Mesenchymal stem cell (in vitro differentiated cells and primary cell): ENCODE measurements at regions not wholly inside any gene's neighbourhood (a gene's known extent, or its start where the extent isn't known, plus 50 kb on each side); places are given as distances from the start of the nearest gene placed in this dataset.

Experiments used
- DNase-seq: peaks from one replicate; pipeline ENCODE4 v3.0.0-alpha.2; 2013
- H2AFZ ChIP-seq: one replicate; pipeline ENCODE4 v1.6.1; 2013; ENCODE audit warnings: low read depth, mild to moderate bottlenecking, control low read depth, inconsistent platforms, low read length, moderate library complexity
- H2AK5ac ChIP-seq: 2 replicates; pipeline ENCODE4 v1.6.1; 2013; ENCODE audit warnings: low read length, moderate library complexity, mild to moderate bottlenecking, inconsistent platforms; ENCODE audit not compliant: severe bottlenecking
- H2BK120ac ChIP-seq: one replicate; pipeline ENCODE4 v1.6.1; 2013; ENCODE audit warnings: low read depth, mild to moderate bottlenecking, inconsistent platforms, low read length, moderate library complexity
- H2BK12ac ChIP-seq, 2 experiments: one replicate each; pipeline ENCODE4 v1.6.1; 2013; ENCODE audit warnings: inconsistent platforms in 2 of 2, low read length in 2 of 2, mild to moderate bottlenecking in 2 of 2, moderate library complexity in 2 of 2, control low read depth in 1 of 2
- H2BK15ac ChIP-seq: one replicate; pipeline ENCODE4 v1.6.1; 2013; ENCODE audit warnings: mild to moderate bottlenecking, low read depth, inconsistent platforms; ENCODE audit not compliant: poor library complexity, severe bottlenecking
- H2BK5ac ChIP-seq: 2 replicates; pipeline ENCODE4 v1.6.1; 2013; ENCODE audit warnings: low read depth, mild to moderate bottlenecking, low read length, control low read depth, inconsistent platforms; ENCODE audit not compliant: poor library complexity, severe bottlenecking
- H3K14ac ChIP-seq, 2 experiments: one replicate each; pipeline ENCODE4 v1.6.1; 2013; ENCODE audit warnings: inconsistent platforms in 2 of 2, low read length in 2 of 2, control low read depth in 1 of 2, mild to moderate bottlenecking in 1 of 2, moderate library complexity in 1 of 2
- H3K18ac ChIP-seq, 2 experiments: one replicate each; pipeline ENCODE4 v1.6.1; 2013; ENCODE audit warnings: inconsistent platforms in 2 of 2, low read length in 2 of 2, control low read depth in 1 of 2, low read depth in 1 of 2, mild to moderate bottlenecking in 1 of 2
- H3K23ac ChIP-seq, 2 experiments: one replicate each; pipeline ENCODE4 v1.6.1; 2013; ENCODE audit warnings: inconsistent platforms in 2 of 2, low read length in 2 of 2, mild to moderate bottlenecking in 2 of 2, moderate library complexity in 2 of 2, control low read depth in 1 of 2
- H3K27ac ChIP-seq: 2 replicates; pipeline ENCODE4 v1.5.1; 2013; ENCODE audit warnings: mild to moderate bottlenecking, moderate library complexity, low read length, control low read depth, inconsistent platforms; ENCODE audit not compliant: poor library complexity, severe bottlenecking
- H3K27me3 ChIP-seq, 2 experiments: 2 replicates each; pipeline versions ENCODE4 v1.6.1 to v1.7.0; 2013; ENCODE audit warnings: low read length in 2 of 2, mild to moderate bottlenecking in 2 of 2, moderate library complexity in 2 of 2, control low read depth in 1 of 2, inconsistent platforms in 1 of 2; ENCODE audit not compliant: control insufficient read depth in 1 of 2, insufficient read depth in 1 of 2
- H3K36me3 ChIP-seq, 2 experiments: 2 replicates each; pipeline versions ENCODE4 v1.6.1 to v1.7.0; 2013; ENCODE audit warnings: low read length in 2 of 2, control low read depth in 1 of 2, inconsistent platforms in 1 of 2, low read depth in 1 of 2, mild to moderate bottlenecking in 1 of 2; ENCODE audit not compliant: insufficient read depth in 2 of 2, control insufficient read depth in 1 of 2
- H3K4ac ChIP-seq, 2 experiments: one replicate each; pipeline ENCODE4 v1.6.1; 2013; ENCODE audit warnings: inconsistent platforms in 2 of 2, low read length in 2 of 2, mild to moderate bottlenecking in 2 of 2, moderate library complexity in 2 of 2, control low read depth in 1 of 2, low read depth in 1 of 2
- H3K4me1 ChIP-seq: 2 replicates; pipeline ENCODE4 v1.6.1; 2013; ENCODE audit warnings: low read depth, low read length, control low read depth; ENCODE audit not compliant: control insufficient read depth, insufficient read depth
- H3K4me2 ChIP-seq: 2 replicates; pipeline ENCODE4 v1.6.1; 2013; ENCODE audit warnings: low read length, mild to moderate bottlenecking, inconsistent platforms; ENCODE audit not compliant: poor library complexity, severe bottlenecking
- H3K4me3 ChIP-seq, 2 experiments: 2 replicates each; pipeline versions ENCODE4 v1.5.1 to v1.7.0; 2013; ENCODE audit warnings: low read length in 2 of 2, mild to moderate bottlenecking in 2 of 2, control low read depth in 1 of 2, low read depth in 1 of 2; ENCODE audit not compliant: insufficient read depth in 1 of 2
- H3K79me1 ChIP-seq: replicated peaks from 2 replicates; pipeline ENCODE4 v1.6.1; 2013; ENCODE audit warnings: mild to moderate bottlenecking, control low read depth, low read length, inconsistent platforms; ENCODE audit not compliant: poor library complexity, severe bottlenecking
- H3K9ac ChIP-seq: 2 replicates; pipeline ENCODE4 v1.7.0; 2013; ENCODE audit warnings: mild to moderate bottlenecking, low read length, moderate library complexity
- H3K9me3 ChIP-seq: 2 replicates; pipeline ENCODE4 v1.7.0; 2013; ENCODE audit warnings: mild to moderate bottlenecking, low read length; ENCODE audit not compliant: control insufficient read depth
- H4K8ac ChIP-seq: one replicate; pipeline ENCODE4 v1.6.1; 2013; ENCODE audit warnings: inconsistent platforms, mild to moderate bottlenecking, low read length, moderate library complexity
- H4K91ac ChIP-seq: one replicate; pipeline ENCODE4 v1.6.1; 2013; ENCODE audit warnings: mild to moderate bottlenecking, low read length, inconsistent platforms
- WGBS: methylation state at CpG from one replicate; pipeline ENCODE4 v1.1.7; 2013; ENCODE audit warnings: mixed read lengths; 5-methylcytosine and 5-hydroxymethylcytosine counted together

GRCh38 chr4:186981161-186981560, 257.5 kb upstream of the FAT1 start:
- H3K27ac ChIP-seq, result no peak overlapping the region
- H3K27me3 ChIP-seq, result no peaks in the 10 kb centered on the region
- H3K14ac ChIP-seq, result no peak overlapping the region
- H2BK120ac ChIP-seq, result no peak overlapping the region
- no peaks in the 10 kb centered on the region for H3K36me3 ChIP-seq
- H2BK15ac ChIP-seq, result no peak overlapping the region
- no peaks in the 10 kb centered on the region for H3K4me1 ChIP-seq
- no peak for DNase-seq
- no peak overlapping the region for H2BK12ac ChIP-seq
- no peak overlapping the region for H4K91ac ChIP-seq
- no peak overlapping the region for H3K9ac ChIP-seq
- no peaks in the 10 kb centered on the region for H3K9me3 ChIP-seq
- no peak overlapping the region for H2AFZ ChIP-seq
- H3K4ac ChIP-seq, result no peak overlapping the region
- no peaks in the 10 kb centered on the region for H3K79me1 ChIP-seq
- no peak overlapping the region for H3K23ac ChIP-seq
- H4K8ac ChIP-seq, result no peak overlapping the region
- peak overlapping the region in 1 of 2 experiments; percentile 58 for H3K4me3 ChIP-seq
- no peak overlapping the region for H3K4me2 ChIP-seq
- no CpG with 5 or more reads among the region's 2 CpGs for WGBS
- no peak overlapping the region for H3K18ac ChIP-seq
- no peak overlapping the region for H2AK5ac ChIP-seq
- H2BK5ac ChIP-seq, result no peak overlapping the region

- Histone ChIP-seq H4K91ac (no peak overlapping the region), H3K9me3 (no peaks in the 10 kb centered on the region), H2BK5ac (no peak overlapping the region), H3K23ac (no peak overlapping the region), H3K4ac (peak overlapping the region in 1 of 2 experiments; percentile 32), H3K27ac (no peak overlapping the region), H3K9ac (no peak overlapping the region), H3K36me3 (no peaks in the 10 kb centered on the region), H3K14ac (no peak overlapping the region), H4K8ac (no peak overlapping the region), H3K4me2 (no peak overlapping the region), H3K27me3 (no peaks in the 10 kb centered on the region), H2AK5ac (no peak overlapping the region), H3K79me1 (no peaks in the 10 kb centered on the region), H3K4me3 (no peak overlapping the region), H2BK15ac (no peak overlapping the region), H2AFZ (no peak overlapping the region), H3K4me1 (no peaks in the 10 kb centered on the region), H3K18ac (no peak overlapping the region), H2BK12ac (peak overlapping the region; percentile 51 to 75), H2BK120ac (no peak overlapping the region)
- WGBS, result 94% methylated on average over 7 of the region's 7 CpGs
- no peak for DNase-seq
Measured at GRCh38 chr4:186982160-186982559, 258.5 kb upstream of the FAT1 start.

- Histone ChIP-seq H3K4me1 (no peaks in the 10 kb centered on the region), H3K4me2 (no peak overlapping the region), H3K23ac (no peak overlapping the region), H2BK15ac (no peak overlapping the region), H3K27me3 (no peaks in the 10 kb centered on the region), H3K14ac (no peak overlapping the region), H3K4me3 (no peak overlapping the region), H4K8ac (no peak overlapping the region), H3K79me1 (no peaks in the 10 kb centered on the region), H3K36me3 (no peaks in the 10 kb centered on the region), H2BK12ac (no peak overlapping the region), H3K9me3 (no peaks in the 10 kb centered on the region), H3K9ac (no peak overlapping the region), H2BK5ac (no peak overlapping the region), H3K4ac (no peak overlapping the region), H3K27ac (no peak overlapping the region), H2BK120ac (no peak overlapping the region), H3K18ac (no peak overlapping the region), H2AK5ac (no peak overlapping the region), H4K91ac (no peak overlapping the region), H2AFZ (no peak overlapping the region)
- 75% methylated on average over 6 of the region's 7 CpGs for WGBS
- DNase-seq, result no peak
Measured at GRCh38 chr4:186984105-186984644, 260.5 kb upstream of the FAT1 start.

- Histone ChIP-seq H3K4me2 (no peak overlapping the region), H2AK5ac (no peak overlapping the region), H2AFZ (no peak overlapping the region), H3K27me3 (no peaks in the 10 kb centered on the region), H2BK120ac (no peak overlapping the region), H3K14ac (no peak overlapping the region), H3K23ac (no peak overlapping the region), H3K4me3 (no peak overlapping the region), H3K4ac (no peak overlapping the region), H2BK5ac (no peak overlapping the region), H3K79me1 (no peaks in the 10 kb centered on the region), H3K27ac (no peak overlapping the region), H3K36me3 (no peaks in the 10 kb centered on the region), H3K4me1 (no peaks in the 10 kb centered on the region), H2BK12ac (no peak overlapping the region), H3K9ac (no peak overlapping the region), H4K8ac (no peak overlapping the region), H3K18ac (no peak overlapping the region), H2BK15ac (no peak overlapping the region), H3K9me3 (no peaks in the 10 kb centered on the region), H4K91ac (no peak overlapping the region)
- 60% methylated on average over 1 of the region's 3 CpGs for WGBS
- no peak for DNase-seq
Measured at GRCh38 chr4:186999686-187000085, 276.0 kb upstream of the FAT1 start.
